HG02678 (cell line): ENCODE measurements at regions not wholly inside any gene's neighbourhood (a gene's known extent, or its start where the extent isn't known, plus 50 kb on each side); places are given as distances from the start of the nearest gene placed in this dataset.

Experiments
- ATAC-seq: cut with Tn5 transposase; IDR thresholded peaks from one replicate; pipeline ENCODE4 v1.9.1; 2021; ENCODE audit warnings: mild to moderate bottlenecking, moderate library complexity; ENCODE audit not compliant: unreplicated experiment

DNA sequence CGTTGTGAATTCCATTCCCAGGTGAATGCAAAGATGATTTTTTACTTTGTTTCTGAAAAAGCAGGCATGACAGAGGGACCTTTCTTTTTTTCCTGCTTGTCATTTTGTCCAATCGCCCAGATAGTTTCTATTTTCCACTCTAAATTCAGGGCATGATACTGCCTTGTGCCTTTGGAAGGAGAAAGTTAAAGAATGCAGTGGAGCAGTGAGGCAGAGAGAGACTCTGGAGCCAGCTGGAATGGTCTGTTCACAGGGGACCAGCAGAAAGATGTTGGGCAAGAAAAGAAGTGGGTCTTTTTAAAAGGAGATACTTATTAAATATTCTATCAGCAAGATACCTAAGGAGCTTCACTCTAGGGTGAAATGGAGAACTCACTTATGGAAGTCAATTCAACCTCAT, 532.3 kb downstream of the BRINP1 start:
- no peak for ATAC-seq

DNA sequence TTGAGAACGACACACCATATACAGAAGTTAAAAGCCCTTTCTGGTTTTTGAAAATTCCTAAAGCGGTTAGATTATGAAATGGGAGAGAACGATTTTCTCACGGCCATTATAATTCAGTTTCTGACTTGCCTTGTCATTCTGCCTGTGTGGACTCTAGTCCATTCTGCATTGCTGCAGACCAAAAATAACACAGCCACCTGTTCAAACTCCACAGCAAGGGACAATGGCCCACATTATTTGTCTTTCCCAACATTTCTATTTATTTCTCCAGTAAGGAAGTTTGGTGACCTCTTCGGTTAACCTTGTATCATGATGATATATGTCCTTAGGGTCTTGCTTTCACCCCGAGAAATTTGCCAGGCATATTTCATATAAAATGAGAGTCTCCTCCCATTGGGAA, 497.7 kb downstream of the BRINP1 start:
- ATAC-seq: no peak

DNA sequence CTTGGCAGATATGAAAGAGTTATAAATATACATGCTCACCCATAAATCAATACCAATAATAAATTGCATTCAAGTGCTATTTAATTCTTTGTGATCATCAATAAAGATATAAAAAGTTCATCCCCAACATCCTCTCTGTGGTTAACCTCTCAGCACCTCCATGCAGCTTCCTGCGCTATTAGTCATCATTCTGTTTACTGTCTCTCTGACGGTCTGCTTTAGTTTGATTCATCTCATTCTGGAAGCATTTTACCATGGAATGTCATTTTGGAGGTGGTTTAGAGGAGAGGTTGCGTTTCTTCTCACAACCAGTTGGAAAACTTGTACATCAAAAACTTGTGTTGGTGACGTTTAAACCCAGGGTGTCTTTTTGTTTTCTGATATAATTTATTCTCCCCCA, 486.6 kb downstream of the BRINP1 start:
- ATAC-seq: no peak

GRCh38 chr9:118883411-118883810, 485.8 kb downstream of the BRINP1 start:
- ATAC-seq: no peak

DNA sequence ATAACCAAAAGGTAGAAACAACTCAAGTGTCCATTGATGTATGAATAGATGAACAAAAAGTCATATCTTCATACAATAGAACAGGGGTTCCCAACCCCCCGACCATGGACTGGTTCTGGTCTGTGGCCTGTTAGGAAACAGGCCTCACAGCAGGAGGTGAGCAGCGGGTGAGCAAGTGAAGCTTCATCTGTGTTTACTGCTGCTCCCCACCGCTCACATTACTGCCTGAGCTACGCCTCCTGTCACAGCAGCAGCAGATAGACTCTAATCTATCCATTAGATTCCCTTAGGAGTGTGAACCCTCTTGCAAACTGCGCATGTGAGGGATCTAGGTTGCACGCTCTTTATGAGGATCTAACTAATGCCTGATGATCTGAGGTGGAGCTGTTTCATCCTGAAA, 478.0 kb downstream of the BRINP1 start:
- no peak for ATAC-seq

DNA sequence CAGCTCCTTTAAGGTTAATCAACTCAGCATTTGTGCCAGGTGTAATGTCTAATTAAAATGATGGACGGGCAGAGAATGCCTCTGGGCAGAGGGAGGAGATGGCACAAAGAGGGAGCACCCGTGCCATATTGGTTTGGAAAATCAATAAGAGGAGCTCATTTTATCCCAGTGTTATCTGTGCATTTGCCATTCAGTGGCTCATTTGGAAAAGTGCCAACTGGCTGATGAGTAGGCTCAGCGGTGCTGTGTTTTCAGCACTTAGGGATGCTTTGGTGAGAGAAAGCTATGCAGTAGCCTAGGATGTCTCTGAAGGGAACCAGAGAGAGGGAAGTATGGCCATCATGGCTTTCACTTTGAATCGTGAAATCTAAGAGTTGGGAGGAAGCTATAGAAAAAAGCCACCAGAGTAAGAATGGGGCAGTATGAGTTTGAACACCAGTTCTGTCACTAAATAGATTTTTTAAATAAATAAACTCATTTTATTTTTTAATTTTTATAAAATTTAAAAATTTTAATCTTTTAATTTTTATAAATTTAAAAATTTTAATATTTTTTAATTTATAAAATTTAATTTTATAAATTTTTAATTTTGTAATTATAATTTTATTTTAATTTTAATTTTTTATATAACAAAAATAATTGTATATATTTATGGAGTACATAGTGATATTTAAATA, 472.8 kb downstream of the BRINP1 start:
- ATAC-seq: no peak

- no peak for ATAC-seq
Measured at GRCh38 chr9:118918180-118918579, 451.1 kb downstream of the BRINP1 start.

DNA sequence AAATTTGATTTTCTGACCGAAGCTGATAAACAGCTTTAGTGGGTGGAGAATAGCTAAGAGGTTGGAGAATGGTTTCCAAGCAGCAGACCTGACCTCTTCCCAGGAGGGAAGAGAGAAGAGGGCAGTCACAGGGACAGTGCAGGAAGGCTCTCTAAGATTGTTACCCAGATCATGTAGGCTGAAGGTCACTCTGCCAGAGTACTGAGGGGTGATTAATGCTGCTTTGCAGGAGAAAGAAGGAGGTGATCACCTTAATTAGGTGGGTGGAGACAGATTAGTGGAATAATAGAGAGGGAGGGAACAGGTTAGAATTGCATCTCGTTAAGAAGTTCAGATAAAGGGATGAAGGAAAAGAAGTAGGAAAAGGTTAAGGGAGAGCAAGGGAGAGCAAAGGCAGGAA, 440.5 kb downstream of the BRINP1 start:
- no peak for ATAC-seq

DNA sequence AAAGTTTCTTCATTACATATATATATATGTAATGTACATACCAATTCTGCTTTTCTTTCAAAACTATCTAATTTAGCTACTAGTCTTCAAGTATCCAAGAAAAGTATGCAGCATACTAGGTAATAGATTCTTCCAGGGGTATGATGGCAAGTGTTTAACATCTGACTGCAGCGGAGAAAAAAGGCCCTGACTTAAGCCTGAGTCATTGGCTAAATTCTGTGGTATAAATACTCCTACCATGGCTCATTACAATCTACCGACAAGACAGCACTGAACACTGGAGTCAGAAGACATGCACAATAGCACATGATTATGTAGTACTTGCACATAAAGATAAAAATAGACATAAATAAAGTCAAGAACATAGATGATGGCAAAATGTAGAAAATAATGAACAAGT, 439.9 kb downstream of the BRINP1 start:
- no peak for ATAC-seq

GRCh38 chr9:118931941-118932340, 437.3 kb downstream of the BRINP1 start:
- no peak for ATAC-seq

- ATAC-seq: no peak
Measured at GRCh38 chr9:118938581-118938980, 430.7 kb downstream of the BRINP1 start.

GRCh38 chr9:118940473-118940872, 428.8 kb downstream of the BRINP1 start:
- no peak for ATAC-seq

- no peak for ATAC-seq
Measured at GRCh38 chr9:118946669-118947068, 422.6 kb downstream of the BRINP1 start.

DNA sequence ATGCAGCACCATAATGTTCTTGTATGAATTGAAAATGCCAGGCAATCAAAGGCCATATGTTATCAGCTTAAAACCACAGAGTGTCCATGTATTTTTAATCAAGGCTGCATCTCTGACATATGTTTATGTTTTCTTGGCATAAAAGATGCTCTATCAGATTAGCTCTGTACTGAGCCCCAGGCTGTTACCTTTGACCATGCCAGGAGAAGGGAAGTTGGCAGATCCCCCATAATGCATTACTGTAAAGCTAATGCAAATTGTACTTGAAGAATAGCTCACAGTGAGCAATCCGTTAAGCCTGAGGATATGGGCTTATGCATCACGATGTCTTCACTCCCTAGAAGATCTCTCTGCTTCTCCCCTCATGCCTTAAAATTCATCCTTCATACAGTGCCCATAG, 414.4 kb downstream of the BRINP1 start:
- no peak for ATAC-seq

GRCh38 chr9:118957585-118957984, 411.6 kb downstream of the BRINP1 start:
- ATAC-seq: no peak

- no peak for ATAC-seq
Measured at GRCh38 chr9:118959366-118959765, 409.9 kb downstream of the BRINP1 start.

DNA sequence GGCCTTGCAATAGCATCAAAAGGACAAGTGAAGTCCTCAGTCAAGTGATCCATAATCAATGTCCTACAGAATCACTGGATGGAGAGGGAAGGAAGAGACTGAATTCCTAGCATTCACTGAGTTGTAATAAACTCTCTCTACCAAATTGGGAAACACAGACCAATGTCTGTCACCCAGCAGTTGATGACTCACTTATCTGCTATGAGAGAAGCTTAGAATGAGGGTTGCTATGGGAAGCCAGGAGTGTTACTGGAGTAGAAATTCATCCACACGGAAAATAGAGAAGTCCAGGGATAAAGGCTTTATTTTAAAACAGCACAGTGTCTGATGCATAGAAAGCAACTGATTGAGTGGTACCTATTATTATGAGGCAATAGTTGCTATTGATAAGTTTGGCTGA, 407.4 kb downstream of the BRINP1 start:
- ATAC-seq: no peak

- no peak for ATAC-seq
Measured at GRCh38 chr9:118962426-118962825, 406.8 kb downstream of the BRINP1 start.

DNA sequence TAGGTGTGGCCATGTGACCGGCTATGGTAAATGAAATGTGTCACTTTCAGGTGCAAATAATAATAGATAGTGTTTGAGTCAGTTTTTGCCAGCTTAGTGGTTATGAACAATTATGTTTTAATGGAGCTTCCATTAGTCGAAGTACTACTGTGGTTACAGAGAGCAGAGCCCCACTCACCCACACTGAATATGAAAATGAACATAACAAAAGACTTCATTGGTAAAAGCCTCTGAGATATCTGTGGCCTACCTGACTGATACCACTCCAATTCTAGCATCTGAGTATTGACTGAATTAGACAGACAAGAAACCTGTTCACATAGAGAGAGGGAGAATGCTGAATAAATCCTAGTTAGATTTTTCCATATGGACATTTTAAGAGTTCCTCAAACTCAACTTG, 405.6 kb downstream of the BRINP1 start:
- no peak for ATAC-seq

DNA sequence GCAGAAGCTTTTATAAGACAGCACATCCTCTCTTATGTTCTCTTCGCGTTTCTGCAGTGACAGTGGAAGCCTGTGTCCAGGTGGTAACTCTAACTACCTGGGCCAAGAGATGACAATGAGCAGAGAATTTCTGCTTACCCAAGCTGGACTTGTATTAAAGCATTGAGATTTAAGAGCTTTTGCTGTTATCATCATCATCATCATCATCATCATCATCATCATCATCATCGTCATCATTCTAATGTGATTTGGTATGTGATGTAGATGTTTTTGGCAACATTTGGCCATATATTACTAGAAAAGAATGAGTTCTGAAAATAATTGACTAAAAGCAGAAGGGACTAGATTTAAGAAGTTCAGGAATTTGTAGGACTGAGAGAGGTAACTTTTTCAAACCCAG, 401.3 kb downstream of the BRINP1 start:
- no peak for ATAC-seq

DNA sequence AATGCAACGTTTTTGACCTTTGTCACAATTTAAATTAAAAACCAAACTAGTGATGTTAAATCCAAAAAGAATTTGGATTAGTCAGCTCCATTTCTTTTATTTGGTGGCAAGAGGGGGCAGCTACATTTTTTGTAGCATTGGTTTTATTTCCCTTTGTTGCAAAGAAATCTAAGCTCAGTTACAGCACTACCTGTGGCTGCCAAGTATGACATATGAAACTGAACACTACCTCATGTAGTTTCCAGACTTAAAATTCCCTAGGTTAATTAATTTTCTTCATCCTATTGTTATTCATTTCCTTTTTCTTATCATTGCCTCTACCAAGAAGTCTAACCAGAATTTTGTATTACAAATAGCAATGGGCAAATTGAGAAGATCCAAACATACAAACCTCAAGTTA, 393.5 kb downstream of the BRINP1 start:
- no peak for ATAC-seq

- no peak for ATAC-seq
Measured at GRCh38 chr9:118976160-118976559, 393.1 kb downstream of the BRINP1 start.

- no peak for ATAC-seq
Measured at GRCh38 chr9:118984607-118985006, 384.6 kb downstream of the BRINP1 start.
